GM19455 (cell line): ENCODE measurements at regions not wholly inside any gene's neighbourhood (a gene's known extent, or its start where the extent isn't known, plus 50 kb on each side); places are given as distances from the start of the nearest gene placed in this dataset.
"Not testable (repeated sequence)": the region's sequence is repeated elsewhere in the genome, so short reads cannot be mapped to it uniquely, and the experiment has no call there.

ENCODE experiments used
- ATAC-seq: cut with Tn5 transposase; IDR thresholded peaks from one replicate; pipeline ENCODE4 v1.9.1; 2021; ENCODE audit not compliant: unreplicated experiment

DNA sequence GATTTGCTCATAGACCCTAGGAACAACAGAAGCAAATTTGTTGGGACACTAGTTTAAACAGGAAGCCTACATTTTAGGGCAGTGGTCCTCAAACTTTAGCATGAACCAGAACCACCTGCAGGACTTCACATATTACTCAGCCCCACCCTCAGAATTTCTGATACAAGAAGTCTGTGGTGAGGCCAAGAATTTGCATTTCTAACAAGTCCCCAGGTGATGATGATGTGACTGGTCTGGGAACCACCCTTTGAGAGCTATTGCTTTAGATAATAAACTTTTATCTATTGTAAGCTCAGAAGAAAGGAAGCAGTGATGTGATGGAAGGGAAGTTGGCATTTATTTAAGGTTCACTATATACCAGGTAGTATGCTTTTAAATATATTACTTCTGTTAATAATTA lies 194.0 kb downstream of the FAM181B start:
- ATAC-seq, result no peak

DNA sequence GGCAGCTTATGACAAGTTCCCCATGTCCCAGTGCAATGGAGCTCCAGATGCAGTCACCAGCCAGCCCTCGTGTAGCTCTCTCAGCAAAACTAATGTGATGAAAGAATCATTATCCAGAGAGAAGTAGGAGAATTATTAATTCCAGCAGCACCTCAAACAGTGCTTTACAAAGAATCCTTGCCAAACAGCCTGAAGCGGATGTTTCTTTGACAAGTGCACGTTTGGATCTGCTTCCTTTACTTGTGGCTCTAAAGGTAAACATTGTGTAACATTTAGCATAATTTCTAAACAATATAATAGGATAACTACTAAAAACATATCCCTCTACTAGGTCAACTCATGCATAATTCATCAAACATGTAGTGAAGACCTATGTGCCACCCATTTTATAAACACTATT lies 197.0 kb downstream of the FAM181B start:
- no peak for ATAC-seq

DNA sequence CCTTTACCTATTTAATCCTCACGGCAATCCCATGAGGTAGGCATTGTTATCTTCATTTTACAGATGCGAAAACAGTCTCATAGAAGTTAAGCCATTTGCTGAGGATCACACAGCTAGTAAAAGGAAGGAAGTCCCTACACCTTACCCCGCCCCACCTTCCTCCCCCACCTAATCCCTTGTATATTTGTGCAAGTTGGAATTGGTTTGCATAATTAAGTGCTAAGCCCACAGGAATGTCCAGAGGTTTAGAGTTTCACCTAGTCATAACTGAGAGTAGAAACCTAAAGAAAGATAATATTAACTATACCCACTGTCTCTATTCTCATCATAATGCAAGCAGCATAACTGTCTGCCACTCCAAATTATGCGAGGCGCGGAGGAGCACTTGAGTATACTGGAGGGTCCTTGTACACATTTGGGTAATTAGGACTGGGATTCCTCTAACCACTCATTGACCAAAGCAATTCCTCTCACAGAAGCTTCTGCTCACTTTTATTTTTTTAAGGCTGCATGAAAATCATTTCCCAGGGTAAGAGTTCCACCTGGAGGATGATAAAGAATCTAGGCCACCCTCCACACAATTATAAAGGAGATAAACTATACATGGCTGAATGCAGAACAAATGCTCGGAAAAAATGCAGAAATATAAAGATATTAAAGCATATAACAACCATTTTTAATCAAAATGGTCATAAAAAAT lies 199.9 kb downstream of the FAM181B start:
- ATAC-seq, result no peak

DNA sequence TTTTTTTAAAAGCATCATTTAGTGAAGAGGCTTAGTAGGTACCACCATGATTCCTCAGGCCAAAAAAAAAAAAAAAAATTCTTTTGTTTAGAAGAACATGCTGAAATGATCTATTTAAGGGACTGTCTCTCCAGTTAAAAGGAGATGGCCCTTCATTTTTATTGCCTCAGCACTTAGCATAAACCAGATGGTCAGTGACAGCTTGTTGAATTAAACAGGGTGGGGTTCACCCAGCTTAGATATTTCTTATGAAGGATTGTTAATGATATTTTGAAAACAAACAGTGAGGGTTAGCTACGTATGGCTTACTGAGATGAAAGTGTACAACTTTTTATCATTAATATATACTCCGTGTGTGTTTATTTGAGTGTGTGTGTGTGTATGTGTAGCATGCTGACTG lies 203.7 kb downstream of the FAM181B start:
- no peak for ATAC-seq

DNA sequence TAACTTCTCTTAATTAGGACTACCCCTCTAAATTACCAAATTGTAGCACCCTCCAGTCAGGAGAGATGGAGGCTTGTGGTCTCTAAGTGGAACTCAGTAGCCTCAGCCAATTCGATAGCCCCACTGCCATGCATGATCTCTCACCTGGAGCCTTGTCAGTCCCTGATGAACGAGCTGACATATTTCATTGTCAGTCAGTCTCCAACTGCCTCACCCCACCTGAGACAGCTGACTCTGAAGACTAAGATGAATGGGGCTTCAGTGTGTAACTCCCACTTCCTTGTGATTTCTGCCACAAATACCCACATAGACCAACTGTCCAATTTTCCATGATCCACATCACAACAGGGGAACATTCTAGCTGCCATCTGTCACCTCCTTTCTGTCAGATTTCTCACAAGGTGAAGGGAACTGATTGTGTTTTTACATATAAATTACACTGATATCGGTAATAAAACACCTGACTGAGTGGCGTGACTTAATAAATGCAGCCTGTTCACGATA lies 206.5 kb downstream of the FAM181B start:
- no peak for ATAC-seq

DNA sequence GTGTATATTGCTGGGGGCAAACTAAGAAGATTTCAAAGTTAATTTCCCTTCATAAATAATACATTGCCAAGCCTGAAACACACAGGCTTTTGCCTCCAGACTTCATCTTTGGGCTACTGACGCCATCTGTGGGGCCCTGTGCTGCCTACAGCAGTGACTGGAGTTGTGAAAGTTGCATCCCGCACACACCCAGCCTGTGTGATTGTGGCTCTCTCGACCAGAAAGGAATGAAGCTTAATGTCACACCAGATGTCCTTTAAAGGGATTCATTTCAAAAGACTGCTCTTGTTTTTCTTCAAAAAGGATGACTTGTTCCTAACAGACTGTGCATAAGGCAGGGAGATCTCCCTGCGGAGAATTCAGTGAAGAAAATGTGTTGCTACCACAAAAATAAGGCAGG lies 210.5 kb downstream of the FAM181B start:
- no peak for ATAC-seq

DNA sequence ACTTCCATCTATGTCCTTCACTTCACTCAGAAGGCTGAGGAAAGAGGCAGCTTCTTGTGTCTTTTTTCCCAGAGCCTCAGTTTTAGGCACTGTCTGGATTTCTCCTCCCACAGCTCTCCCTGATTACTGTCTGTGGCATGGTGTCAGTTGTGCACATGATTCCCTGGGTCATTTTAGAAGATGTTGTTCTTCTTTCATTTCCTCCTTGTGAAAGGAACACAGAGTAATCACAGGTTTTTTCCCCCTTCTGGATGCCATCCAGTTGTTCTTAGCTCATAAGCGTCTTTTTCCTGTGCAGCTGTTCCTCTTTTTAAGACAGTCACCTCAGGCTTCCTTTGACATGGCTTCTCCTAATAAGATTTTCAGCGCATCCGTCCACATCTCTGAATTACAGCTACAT lies 212.2 kb downstream of the FAM181B start:
- no peak for ATAC-seq

DNA sequence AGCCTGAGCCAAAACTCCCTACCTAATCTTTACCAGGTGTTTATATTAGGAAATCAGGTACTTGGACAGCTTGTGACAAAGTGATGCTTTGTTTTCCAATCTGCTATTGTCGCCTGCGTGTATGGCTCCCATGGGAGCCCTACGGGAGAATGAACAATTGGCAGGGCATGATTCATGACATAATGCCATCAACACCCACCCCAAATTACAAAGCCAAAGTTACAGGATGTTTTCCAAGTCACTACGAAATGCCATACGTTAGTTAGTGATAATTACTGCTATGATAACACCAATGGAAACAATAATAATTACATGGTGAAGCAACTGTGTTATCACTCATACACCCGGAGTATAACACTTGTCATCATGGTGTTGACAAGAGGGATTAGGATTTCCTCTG lies 226.4 kb downstream of the FAM181B start:
- ATAC-seq, result no peak

DNA sequence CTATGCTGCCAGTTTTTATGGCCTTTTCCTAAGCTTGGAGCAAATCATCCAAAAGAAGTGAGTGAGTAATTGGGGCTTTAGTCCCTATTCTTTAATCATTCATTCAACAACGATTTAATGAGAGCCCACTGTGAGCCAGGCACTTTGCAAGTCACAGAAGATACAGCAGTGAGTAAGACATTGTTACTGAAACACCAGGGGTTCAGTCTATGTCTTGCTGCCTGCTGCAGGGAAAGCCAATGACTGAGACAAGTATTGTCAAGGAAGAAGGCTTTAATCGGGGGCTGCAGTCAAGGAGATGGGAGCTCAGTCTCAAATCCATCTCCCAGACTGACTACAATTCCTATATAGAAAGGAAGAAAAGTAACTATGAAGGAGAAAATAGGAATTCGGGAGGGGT lies 228.3 kb downstream of the FAM181B start:
- no peak for ATAC-seq

DNA sequence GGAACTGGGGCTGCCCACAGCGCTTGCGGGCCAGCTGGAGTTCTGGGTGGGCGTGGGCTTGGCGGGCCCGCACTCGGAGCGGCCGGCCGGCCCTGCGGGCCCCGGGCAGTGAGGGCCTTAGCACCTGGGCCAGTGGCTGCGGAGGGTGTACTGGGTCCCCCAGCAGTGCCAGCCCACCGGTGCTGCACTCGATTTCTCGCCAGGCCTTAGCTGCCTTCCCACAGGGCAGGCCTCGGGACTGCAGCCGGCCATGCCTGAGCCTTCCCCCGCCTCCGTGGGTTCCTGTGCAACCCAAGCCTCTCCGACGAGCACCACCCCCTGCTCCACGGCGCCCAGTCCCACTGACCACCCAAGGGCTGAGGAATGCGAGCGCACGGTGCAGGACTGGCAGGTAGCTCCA lies 232.5 kb downstream of the FAM181B start:
- not testable (repeated sequence) for ATAC-seq

DNA sequence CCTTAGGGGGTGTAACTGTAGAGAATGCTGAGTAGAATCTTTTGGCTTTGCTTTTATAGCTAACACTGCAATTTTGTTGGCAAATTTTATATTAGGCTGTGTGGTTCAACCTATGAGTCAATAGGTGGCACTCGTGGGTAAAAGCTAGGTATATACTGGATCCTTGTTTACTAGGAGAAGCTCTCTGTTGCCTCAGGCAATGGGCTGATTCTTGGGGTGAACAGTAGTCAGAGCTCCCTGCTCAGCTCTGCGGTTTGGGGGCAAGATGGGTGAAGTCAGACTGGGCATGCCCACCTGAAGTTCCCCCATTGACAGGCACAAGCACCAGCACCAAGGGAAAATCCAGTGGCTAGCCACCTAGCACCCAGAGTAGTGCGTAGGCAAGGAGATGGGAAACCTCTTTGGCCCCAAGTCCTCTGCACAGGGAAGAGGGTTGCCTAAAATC lies 238.7 kb downstream of the FAM181B start:
- ATAC-seq, result no peak

DNA sequence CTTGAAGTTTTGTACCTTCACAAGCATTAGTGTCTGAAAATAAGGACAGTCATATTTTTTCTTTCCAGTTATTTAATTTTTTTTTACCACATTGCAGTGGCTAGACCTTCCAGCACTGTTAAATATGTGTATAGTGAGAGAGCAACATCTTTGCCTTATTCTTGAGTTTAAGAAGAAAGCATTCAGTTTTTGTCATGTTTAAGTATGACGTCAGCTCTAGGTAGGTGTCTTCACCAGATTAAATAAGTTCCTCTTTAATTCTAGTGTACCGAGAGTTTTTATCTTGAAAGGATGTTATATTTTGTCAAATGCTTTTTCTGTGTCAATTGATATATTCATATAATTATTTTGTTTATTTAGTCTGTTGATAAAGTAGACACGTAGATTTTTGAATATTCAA lies 258.8 kb downstream of the FAM181B start:
- no peak for ATAC-seq

DNA sequence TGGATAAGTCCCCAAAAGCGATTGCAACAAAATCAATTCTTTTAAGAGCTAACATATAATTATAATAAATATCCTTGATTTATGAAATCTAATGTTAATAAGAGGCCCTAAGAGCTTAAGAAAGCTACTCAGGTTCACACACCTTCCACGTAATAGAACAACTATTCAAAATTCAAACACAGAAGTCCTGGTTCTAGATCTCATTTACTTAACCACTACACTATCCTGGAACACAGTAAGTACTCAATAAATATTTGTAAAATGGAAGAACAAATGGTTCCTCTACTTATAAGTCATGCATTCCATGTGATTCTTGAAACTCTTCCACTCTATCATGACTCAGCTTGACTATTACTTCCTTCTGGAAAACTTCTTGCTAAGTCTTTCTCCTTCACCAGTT lies 268.2 kb downstream of the FAM181B start:
- no peak for ATAC-seq

DNA sequence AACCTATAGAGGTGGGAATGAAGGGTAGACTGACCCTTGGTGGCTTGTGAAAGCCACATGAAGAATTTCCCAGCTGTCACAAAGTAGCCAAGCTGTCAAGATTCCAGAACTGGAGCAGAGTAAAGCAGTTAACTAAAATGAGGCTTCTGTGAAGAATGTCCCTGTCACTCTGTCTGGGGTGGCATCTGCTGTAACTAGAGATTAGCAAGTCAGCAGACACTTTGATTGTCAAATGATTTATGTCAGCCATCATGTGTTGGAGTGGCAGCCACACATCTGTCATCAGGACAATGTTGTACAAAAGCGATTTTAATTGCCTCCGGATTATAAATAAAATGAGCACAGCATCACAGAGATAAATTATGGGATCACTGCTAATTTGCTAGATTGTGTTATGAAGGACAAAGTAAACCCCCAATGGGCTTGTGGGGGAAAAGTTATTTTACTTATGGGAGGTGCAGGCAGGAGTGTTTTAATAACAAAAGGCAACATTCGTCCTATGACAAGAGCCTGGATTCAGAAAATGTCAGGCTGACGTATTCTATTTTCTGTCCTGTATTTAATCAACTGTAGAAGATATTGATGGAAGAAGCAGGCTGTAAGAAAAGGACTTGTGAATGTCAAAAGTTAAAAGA lies 270.9 kb downstream of the FAM181B start:
- no peak for ATAC-seq

DNA sequence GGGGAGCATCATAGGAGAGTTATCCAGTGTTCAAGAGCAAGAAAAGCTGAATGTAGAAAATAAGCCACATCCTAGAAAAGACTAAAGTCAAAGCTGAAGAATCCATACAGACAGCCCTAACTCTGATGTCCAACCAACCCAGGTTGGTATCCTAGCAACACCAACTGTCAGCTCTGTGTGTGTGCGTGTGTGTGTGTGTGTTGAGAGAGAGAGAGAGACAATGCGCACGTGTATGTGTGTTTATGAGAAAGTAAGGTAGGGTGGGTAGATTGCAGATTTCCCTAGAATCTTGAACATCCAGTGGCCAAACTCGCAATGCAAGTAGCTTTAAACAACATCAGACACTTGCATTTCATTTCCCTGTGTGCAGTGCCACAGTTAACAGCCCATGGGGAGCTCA lies 274.9 kb downstream of the FAM181B start:
- ATAC-seq, result no peak

DNA sequence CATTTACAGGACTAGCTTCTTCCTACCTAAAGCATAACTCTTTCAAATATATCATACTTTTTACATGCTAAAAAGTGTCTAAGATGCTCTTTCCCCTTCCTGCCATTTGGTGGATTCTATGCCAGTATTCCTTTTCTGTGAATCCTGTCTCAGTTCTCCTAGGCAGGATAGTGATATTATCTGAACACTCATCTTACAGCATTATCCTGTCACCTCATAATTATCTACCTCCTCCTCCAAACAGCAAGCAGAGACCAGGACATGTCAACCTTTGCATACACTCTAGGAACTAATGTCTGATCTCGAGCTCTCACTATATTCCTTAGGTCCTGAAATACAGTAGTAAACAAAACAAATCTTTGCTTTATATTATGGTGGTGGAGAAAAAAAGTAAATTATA lies 275.5 kb downstream of the FAM181B start:
- ATAC-seq, result no peak

DNA sequence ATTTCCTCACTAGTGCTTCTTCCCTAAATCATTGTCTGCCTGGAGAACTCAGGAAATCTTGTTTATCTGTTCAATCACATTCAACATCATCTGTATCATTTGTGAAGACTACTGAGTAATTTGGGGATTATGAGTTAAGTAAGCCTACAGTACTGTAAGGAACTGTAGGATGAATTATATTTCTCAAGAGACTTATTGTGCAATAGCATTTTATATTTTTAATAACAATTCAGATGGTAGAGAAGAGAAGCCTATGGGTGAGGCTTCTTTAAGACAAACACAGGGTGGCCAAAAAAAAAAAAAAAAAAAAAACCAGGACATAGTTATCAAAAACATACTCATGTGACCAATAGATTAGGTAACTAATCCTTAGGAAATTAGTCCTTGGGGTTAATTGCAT lies 282.7 kb downstream of the FAM181B start:
- ATAC-seq, result no peak

DNA sequence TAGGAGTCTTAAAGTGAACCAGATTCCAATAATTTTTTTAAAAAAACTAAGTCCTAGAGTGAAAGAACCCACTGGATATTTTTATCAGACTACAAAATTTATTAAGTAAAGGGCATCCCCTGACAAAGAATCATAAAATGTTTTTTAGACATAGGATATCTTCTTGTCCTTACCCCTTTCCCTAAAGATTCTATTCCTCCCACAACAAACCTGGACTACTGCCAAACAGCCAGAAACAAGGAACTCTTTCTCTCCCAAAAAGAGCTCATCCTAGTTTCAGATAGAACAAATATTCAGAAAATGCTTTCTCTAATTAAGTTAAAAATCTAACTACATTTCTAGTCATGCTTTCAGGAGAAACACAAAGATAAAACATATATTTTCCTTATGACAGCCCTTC lies 327.1 kb downstream of the FAM181B start:
- no peak for ATAC-seq

DNA sequence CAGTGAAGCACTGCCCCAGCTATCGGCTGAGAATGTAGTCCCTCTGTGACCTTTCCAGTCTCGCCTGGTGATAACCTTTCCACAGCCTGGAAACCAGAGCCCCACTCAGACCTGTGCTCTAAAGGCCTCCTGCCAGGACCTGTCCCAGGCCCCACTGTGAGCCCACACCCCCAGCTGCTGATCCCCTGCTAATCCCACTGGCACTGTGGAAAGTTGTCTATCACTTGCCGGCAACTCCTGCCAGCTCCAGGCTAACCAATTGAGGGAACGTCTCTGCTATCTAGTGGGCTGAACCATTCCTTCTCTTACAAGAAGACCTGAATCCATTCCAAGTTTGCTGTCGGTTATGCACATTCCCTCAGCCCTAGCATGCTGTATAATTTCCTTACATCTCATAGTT lies 328.2 kb downstream of the FAM181B start:
- no peak for ATAC-seq

DNA sequence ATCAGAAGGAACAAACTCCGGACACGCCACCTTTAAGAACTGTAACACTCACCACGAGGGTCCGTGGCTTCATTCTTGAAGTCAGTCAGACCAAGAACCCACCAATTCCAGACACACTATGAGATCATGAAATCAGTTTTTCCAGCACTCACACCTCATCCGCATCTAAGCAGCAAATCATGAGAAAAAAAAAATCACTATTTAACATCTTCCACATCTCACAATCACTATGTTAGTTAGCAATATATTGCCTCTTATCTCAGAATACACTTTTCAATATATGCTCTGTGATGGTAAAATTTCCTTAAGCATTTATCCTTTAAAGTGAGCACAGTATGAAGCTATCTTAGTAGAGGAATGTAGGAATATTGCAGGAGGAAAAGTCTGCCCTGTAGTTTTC lies 328.7 kb downstream of the FAM181B start:
- ATAC-seq, result no peak

DNA sequence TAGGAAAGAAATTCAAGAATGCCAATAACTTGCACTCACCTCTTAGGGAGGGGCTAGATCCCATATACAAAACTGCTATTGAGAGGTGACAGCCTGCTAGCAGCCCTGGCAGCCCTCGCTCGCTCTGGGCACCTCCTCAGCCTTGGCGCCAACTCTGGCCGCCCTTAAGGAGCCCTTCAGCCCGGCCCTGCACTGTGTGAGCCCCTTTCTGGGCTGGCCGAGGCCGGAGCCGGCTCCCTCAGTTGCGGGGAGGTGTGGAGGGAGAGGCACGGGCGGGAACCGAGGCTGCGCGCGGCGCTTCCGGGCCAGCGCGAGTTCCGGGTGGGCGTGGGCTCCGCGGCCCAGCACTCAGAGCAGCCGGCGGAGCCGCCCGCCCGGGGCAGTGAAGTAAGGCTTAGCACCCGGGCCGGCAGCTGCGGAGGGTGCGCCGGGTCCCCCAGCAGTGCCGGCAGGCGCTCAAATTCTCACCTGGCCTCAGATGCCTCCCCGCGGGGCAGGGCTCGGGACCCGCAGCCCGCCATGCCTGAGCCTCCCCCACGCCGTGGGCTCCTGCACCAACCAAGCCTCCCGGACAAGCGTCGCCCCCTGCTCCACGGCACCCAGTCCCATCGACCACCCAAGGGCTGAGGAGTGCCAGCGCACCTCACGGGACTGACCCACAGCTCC lies 329.9 kb downstream of the FAM181B start:
- no peak for ATAC-seq

DNA sequence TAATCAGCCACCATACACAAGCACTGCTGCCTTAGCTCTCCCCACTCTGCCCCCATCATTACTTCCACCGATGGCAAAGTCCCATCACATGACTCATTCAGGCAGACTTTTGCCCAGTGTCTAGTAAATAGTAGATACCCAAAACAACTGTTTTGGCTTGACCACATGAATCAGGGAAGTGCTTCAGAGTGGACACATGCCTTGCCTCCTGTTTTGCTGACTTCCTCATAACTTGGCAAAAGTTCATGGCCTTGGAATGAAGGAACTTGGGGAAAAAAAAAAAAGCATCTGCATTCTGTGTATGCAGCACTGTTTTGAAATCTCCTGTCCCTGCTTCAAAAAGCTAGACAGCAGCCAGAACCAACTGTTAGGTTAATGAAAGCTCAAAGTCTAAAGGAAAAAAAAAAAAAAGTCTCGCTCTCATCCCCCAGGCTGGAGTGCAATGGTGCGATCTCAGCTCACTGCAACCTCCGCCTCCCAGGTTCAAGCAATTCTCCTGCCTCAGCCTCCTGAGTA lies 335.3 kb downstream of the FAM181B start:
- no peak for ATAC-seq
